HL-60 (cell line): ENCODE measurements at regions not wholly inside any gene's neighbourhood (a gene's known extent, or its start where the extent isn't known, plus 50 kb on each side); places are given as distances from the start of the nearest gene placed in this dataset.

Experiments
- DNase-seq, 2 experiments: peaks; one replicate each; pipeline ENCODE4 v3.0.0-alpha.2; 2010 to 2020; ENCODE audit warnings: low read depth in 1 of 2, low spot score in 1 of 2
- H3K27ac ChIP-seq: fragments of 250-450 bp; sonication (Bioruptor Pico); replicated peaks from 2 replicates; pipeline ENCODE4 v1.5.1; 2020; ENCODE audit warnings: mild to moderate bottlenecking, moderate library complexity
- H3K27me3 ChIP-seq: fragments of 250-450 bp; sonication (Bioruptor Pico); 2 replicates; pipeline ENCODE4 v1.5.1; 2021; ENCODE audit warnings: mild to moderate bottlenecking, moderate library complexity; ENCODE audit not compliant: insufficient read depth, poor library complexity, severe bottlenecking
- H3K4me3 ChIP-seq: replicated peaks from 2 replicates; pipeline ENCODE4 v1.5.1; 2011; ENCODE audit warnings: mild to moderate bottlenecking, control low read depth, low read length; ENCODE audit not compliant: insufficient read depth
- GABPA ChIP-seq: IDR thresholded peaks from 2 replicates; pipeline ENCODE4 v1.6.1; 2012; ENCODE audit warnings: low read depth
- POLR2AphosphoS5 ChIP-seq: IDR thresholded peaks from 2 replicates; pipeline ENCODE4 v1.6.1; 2012; ENCODE audit warnings: low read depth
- SPI1 ChIP-seq: IDR thresholded peaks from 2 replicates; pipeline ENCODE4 v1.6.1; 2012; ENCODE audit warnings: low read depth, mild to moderate bottlenecking, borderline replicate concordance
- TF ChIP-seq, protein P1 (sequence below): IDR thresholded peaks from 2 replicates; pipeline ENCODE4 v1.6.1; 2012; ENCODE audit warnings: low read depth; ENCODE audit not compliant: insufficient replicate concordance
- TF ChIP-seq, protein P2 (sequence below): IDR thresholded peaks from one replicate; pipeline ENCODE4 v1.5.1; 2011; ENCODE audit warnings: low read length, control low read depth, inconsistent platforms; ENCODE audit not compliant: insufficient read depth

DNA sequence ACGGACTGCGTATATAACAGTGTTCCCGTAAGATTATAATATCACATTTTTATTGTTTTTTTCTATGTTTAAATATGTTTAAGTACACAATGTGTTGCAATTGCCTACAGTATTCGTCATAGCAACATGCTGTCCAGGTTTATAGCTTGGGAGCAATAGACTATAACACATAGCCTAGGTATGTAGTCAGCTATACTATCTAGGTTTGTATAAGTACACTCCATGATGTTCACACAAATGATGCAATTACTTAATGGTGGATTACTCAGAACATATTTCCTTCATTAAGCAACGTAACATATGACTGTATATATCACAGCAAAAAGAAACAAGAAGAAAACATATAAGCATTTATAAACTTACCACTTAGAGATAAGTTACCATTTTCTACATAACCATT is 160.0 kb downstream of the CBLN1 start:
- DNase-seq, result no peak

DNA sequence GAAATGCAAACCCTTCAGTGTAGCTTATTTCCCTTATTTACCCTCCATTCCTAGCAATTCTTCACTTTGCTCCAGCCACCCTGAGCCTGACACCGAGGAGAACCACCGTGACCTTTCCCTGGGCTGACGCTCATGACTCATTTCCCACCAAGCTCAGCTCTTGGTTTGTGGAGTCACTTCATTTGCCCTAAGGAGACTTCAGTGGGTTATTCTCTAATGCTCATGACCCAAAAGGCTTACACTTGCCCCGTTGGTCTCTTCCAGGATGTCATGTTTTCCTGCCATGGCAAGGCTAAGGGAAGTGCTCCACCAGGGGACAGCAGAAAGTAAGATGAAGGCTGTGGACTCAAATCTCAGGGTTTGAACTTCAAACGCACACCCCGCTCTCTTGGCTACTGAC is 161.0 kb downstream of the CBLN1 start:
- H3K4me3 ChIP-seq, result no peak overlapping the region
- H3K27ac ChIP-seq, result no peak overlapping the region
- H3K27me3 ChIP-seq, result no peaks in the 10 kb centered on the region
- no peak for TF ChIP-seq GABPA
- TF ChIP-seq, protein P1, sequence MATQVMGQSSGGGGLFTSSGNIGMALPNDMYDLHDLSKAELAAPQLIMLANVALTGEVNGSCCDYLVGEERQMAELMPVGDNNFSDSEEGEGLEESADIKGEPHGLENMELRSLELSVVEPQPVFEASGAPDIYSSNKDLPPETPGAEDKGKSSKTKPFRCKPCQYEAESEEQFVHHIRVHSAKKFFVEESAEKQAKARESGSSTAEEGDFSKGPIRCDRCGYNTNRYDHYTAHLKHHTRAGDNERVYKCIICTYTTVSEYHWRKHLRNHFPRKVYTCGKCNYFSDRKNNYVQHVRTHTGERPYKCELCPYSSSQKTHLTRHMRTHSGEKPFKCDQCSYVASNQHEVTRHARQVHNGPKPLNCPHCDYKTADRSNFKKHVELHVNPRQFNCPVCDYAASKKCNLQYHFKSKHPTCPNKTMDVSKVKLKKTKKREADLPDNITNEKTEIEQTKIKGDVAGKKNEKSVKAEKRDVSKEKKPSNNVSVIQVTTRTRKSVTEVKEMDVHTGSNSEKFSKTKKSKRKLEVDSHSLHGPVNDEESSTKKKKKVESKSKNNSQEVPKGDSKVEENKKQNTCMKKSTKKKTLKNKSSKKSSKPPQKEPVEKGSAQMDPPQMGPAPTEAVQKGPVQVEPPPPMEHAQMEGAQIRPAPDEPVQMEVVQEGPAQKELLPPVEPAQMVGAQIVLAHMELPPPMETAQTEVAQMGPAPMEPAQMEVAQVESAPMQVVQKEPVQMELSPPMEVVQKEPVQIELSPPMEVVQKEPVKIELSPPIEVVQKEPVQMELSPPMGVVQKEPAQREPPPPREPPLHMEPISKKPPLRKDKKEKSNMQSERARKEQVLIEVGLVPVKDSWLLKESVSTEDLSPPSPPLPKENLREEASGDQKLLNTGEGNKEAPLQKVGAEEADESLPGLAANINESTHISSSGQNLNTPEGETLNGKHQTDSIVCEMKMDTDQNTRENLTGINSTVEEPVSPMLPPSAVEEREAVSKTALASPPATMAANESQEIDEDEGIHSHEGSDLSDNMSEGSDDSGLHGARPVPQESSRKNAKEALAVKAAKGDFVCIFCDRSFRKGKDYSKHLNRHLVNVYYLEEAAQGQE, result no peak
- TF ChIP-seq POLR2AphosphoS5, result no peak
- no peak for TF ChIP-seq SPI1
- TF ChIP-seq, protein P2, sequence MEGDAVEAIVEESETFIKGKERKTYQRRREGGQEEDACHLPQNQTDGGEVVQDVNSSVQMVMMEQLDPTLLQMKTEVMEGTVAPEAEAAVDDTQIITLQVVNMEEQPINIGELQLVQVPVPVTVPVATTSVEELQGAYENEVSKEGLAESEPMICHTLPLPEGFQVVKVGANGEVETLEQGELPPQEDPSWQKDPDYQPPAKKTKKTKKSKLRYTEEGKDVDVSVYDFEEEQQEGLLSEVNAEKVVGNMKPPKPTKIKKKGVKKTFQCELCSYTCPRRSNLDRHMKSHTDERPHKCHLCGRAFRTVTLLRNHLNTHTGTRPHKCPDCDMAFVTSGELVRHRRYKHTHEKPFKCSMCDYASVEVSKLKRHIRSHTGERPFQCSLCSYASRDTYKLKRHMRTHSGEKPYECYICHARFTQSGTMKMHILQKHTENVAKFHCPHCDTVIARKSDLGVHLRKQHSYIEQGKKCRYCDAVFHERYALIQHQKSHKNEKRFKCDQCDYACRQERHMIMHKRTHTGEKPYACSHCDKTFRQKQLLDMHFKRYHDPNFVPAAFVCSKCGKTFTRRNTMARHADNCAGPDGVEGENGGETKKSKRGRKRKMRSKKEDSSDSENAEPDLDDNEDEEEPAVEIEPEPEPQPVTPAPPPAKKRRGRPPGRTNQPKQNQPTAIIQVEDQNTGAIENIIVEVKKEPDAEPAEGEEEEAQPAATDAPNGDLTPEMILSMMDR, result no peak
- no peak for DNase-seq

More for the DNA sequence above, 160.0 kb downstream of the CBLN1 start:
- Histone ChIP-seq H3K4me3 (no peak overlapping the region), H3K27ac (no peak overlapping the region), H3K27me3 (no peaks in the 10 kb centered on the region)
- TF ChIP-seq, protein P1, result no peak
- TF ChIP-seq GABPA (no peak), SPI1 (no peak), POLR2AphosphoS5 (no peak)
- TF ChIP-seq, protein P2, result no peak

DNA sequence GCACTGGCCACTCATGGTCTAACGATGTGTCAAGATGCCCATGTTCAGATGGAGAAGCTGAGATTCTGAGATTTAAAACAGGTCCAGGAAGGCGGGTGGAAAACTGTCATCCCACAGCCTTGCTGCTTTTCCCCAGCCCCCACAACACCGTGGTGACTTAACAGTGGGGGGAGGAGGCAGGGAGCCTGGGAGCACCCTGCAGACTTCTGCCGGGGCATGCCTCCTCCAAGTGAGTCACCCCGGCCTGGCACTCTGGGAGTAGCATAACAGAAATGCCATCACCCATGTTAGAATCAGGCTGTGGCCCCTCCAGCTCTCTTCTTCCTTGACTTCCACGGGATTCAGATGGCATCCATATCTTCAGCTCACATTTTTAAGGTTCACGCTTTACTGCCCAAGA is 164.8 kb downstream of the CBLN1 start:
- Histone ChIP-seq H3K27me3 (no peaks in the 10 kb centered on the region), H3K4me3 (no peak overlapping the region), H3K27ac (no peak overlapping the region)
- no peak for DNase-seq
- TF ChIP-seq, protein P2, result no peak
- TF ChIP-seq, protein P1, result no peak
- TF ChIP-seq GABPA, result no peak
- TF ChIP-seq POLR2AphosphoS5, result no peak
- TF ChIP-seq SPI1, result no peak
